Thoracic aorta (tissue), 2 donors: ENCODE measurements at regions not wholly inside any gene's neighbourhood (a gene's known extent, or its start where the extent isn't known, plus 50 kb on each side); places are given as distances from the start of the nearest gene placed in this dataset.
"Not testable (repeated sequence)": the region's sequence is repeated elsewhere in the genome, so short reads cannot be mapped to it uniquely, and the experiment has no call there.

ENCODE experiments used
- ATAC-seq: fragments of 150-250 bp; one replicate; pipeline ENCODE4 v1.8.0; 2017; ENCODE audit warnings: low read depth; ENCODE audit not compliant: insufficient number of reproducible peaks, low FRiP score
- DNase-seq: peaks from one replicate; pipeline ENCODE4 v3.0.0-alpha.2; 2020; ENCODE audit warnings: low spot score
- H3K27ac ChIP-seq, 2 donors: fragments of 200-600 bp; sonication (generic); 1 replicate in 1 of 2; 2 replicates in 1 of 2; pipeline ENCODE4 v1.5.1; 2016; ENCODE audit warnings: mild to moderate bottlenecking in 2 of 2, moderate library complexity in 2 of 2
- H3K27me3 ChIP-seq: fragments of 200-600 bp; sonication (generic); replicated peaks from 2 replicates; pipeline ENCODE4 v1.6.0; 2016; ENCODE audit warnings: mild to moderate bottlenecking; ENCODE audit not compliant: insufficient read depth
- H3K36me3 ChIP-seq: fragments of 200-600 bp; sonication (generic); one replicate; pipeline ENCODE4 v1.5.1; 2016
- H3K4me1 ChIP-seq, 2 donors: fragments of 200-600 bp; sonication (generic); 1 replicate in 1 of 2; 2 replicates in 1 of 2; pipeline versions ENCODE4 v1.5.1 to v1.6.0; 2016; ENCODE audit warnings: low read depth in 2 of 2, mild to moderate bottlenecking in 1 of 2; ENCODE audit not compliant: control insufficient read depth in 1 of 2
- H3K4me3 ChIP-seq: fragments of 200-600 bp; sonication (generic); 2 replicates; pipeline ENCODE4 v1.5.1; 2016; ENCODE audit warnings: mild to moderate bottlenecking
- H3K9me3 ChIP-seq: fragments of 200-600 bp; sonication (generic); 2 replicates; pipeline ENCODE4 v1.5.1; 2016
- TF ChIP-seq, protein P1 (sequence below): fragments of 200-600 bp; sonication (generic); IDR thresholded peaks from one replicate; pipeline ENCODE4 v1.5.1; 2019; ENCODE audit warnings: antibody characterized with exemption

DNA sequence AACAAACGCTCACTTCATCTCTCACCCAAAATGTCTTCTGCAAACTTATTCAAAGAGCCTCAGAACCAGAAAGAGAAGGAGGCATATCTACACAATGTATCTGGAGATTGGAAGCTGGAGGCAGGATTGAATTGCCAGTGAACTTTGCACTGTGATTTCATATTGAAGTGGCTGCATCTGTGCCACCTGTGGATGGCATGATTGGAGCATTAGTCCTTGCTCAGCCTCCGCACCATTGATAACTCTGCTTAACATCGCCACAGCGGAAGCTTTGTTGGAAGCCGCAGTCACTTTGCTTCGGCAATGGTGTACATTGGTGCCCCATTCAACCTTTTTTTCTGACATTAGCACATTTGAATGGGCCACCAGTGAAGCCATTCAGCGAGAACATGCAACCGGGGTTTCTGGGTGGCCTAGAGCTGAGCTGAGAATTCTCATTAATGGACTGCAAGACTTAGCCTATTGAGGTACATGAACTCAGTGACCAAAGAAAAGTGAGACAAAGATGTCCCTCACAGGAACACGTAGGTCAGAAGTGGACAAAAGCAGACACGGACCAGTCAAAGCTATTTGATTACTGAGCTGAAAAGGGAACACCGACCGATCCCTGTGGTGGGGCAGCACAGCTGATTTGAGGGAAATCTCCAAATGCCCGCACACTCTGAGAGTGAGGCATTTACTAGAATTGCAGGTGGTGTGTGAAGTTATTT, 130.4 kb downstream of the BRMS1L start:
- H3K27me3 ChIP-seq, result no peaks in the 10 kb centered on the region
- no peaks in the 10 kb centered on the region for H3K36me3 ChIP-seq
- no peak overlapping the region for H3K4me3 ChIP-seq
- DNase-seq, result no peak
- no peak for ATAC-seq
- H3K27ac ChIP-seq, result no peak overlapping the region
- no peaks in the 10 kb centered on the region for H3K4me1 ChIP-seq
- TF ChIP-seq, protein P1, sequence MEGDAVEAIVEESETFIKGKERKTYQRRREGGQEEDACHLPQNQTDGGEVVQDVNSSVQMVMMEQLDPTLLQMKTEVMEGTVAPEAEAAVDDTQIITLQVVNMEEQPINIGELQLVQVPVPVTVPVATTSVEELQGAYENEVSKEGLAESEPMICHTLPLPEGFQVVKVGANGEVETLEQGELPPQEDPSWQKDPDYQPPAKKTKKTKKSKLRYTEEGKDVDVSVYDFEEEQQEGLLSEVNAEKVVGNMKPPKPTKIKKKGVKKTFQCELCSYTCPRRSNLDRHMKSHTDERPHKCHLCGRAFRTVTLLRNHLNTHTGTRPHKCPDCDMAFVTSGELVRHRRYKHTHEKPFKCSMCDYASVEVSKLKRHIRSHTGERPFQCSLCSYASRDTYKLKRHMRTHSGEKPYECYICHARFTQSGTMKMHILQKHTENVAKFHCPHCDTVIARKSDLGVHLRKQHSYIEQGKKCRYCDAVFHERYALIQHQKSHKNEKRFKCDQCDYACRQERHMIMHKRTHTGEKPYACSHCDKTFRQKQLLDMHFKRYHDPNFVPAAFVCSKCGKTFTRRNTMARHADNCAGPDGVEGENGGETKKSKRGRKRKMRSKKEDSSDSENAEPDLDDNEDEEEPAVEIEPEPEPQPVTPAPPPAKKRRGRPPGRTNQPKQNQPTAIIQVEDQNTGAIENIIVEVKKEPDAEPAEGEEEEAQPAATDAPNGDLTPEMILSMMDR, result no peak
- no peaks in the 10 kb centered on the region for H3K9me3 ChIP-seq

DNA sequence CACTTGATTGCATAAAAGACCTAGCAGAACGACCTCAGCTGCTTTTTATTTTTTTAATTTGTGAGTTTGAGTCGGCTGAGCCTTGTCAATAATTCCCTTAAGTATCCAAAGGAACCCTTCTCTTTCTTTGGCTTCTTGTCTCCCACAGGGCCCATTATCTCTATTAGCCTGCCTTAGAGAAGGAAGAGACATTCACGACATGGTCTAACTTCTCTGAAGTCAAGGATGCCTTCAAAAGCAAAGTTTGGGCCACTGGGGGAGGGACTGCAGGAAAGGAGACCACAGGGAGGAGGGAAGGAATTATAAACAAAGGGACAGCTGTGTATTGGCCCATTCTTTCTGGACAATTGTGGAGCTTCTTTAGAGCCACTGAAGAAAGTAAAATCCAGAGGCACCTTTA, 126.4 kb downstream of the BRMS1L start:
- H3K36me3 ChIP-seq, result no peaks in the 10 kb centered on the region
- H3K4me3 ChIP-seq, result no peak overlapping the region
- H3K9me3 ChIP-seq, result no peaks in the 10 kb centered on the region
- H3K4me1 ChIP-seq, result no peaks in the 10 kb centered on the region
- no peak overlapping the region for H3K27ac ChIP-seq
- TF ChIP-seq, protein P1, result no peak
- no peak for DNase-seq
- no peaks in the 10 kb centered on the region for H3K27me3 ChIP-seq
- no peak for ATAC-seq

DNA sequence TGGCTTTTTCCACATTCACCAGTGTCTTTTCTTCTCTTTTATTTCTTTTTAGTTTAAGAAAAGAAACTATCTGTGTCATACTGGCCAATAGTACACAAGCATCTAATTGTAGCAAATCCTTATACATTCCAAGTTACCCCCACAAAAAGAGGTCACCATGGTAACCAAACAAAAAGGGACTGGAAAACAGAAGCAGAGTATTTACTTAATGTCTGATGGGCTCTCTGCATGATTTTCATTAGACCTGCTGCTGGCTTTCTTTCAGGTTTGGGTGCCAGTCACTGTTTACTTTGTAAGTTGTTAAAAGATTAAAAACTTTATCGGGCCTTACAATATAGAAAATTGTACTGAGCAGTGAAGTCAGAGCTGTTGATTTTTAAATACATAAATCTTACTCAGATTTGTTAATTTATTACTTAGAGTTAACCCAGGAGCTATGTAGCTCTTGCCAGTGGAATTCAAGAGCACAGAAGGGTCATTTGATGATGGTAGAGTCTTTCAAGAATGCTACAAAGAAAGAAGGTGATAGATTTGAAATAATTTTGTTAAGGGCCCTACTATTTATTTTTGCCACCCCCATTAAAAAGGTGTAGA, 123.9 kb downstream of the BRMS1L start:
- no peak for ATAC-seq
- no peaks in the 10 kb centered on the region for H3K9me3 ChIP-seq

DNA sequence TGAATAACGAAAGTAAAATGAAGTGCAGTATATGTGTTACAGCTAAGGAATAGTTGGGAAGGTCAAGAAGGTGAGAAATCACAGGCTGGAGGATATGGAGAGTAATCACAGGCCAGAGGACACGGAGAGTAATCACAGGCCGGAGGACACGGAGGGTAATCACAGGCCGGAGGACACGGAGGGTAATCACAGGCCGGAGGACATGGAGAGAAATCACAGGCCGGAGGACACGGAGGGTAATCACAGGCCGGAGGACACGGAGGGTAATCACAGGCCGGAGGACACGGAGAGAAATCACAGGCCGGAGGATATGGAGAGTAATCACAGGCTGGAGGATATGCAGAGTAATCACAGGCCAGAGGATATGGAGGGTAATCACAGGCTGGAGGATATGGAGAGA, 121.8 kb downstream of the BRMS1L start:
- not testable (repeated sequence) for ATAC-seq, H3K9me3 ChIP-seq, H3K4me3 ChIP-seq, H3K27me3 ChIP-seq, DNase-seq, H3K27ac ChIP-seq, H3K4me1 ChIP-seq, H3K36me3 ChIP-seq

More for the DNA sequence above, 123.9 kb downstream of the BRMS1L start:
- H3K4me1 ChIP-seq, result no peaks in the 10 kb centered on the region
- H3K4me3 ChIP-seq, result no peak overlapping the region
- TF ChIP-seq, protein P1, result no peak
- no peaks in the 10 kb centered on the region for H3K36me3 ChIP-seq
- no peaks in the 10 kb centered on the region for H3K27me3 ChIP-seq
- no peak overlapping the region for H3K27ac ChIP-seq
- DNase-seq, result no peak

DNA sequence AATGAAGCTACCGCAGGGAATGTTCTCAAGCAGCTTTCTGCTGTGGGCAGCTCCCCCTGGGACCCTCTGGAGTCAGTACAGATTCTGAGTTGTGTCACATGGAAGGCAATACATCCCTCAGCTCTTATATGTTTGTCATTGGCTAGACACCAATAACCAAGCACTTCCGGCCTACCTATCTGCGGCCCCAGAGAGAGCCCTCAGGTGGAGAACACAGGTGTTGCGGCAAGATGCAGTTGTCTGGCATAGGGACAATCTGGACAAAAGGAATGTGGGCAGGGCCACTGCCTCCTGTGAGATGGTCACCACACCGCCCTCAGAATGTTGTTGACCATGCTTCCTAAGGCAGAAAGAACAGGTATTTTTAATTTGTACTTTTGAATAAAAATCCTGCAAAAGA, 118.7 kb downstream of the BRMS1L start:
- Histone ChIP-seq H3K4me3 (no peak overlapping the region), H3K9me3 (no peaks in the 10 kb centered on the region), H3K27ac (no peak overlapping the region), H3K4me1 (no peaks in the 10 kb centered on the region), H3K27me3 (no peaks in the 10 kb centered on the region), H3K36me3 (no peaks in the 10 kb centered on the region)
- ATAC-seq (no peak), DNase-seq (no peak)
- TF ChIP-seq, protein P1, result no peak
